Tibial artery (tissue), 4 donors: ENCODE measurements at regions not wholly inside any gene's neighbourhood (a gene's known extent, or its start where the extent isn't known, plus 50 kb on each side); places are given as distances from the start of the nearest gene placed in this dataset.

Source experiments
- DNase-seq, 2 donors: peaks; one replicate each; pipeline ENCODE4 v3.0.0-alpha.2; 2019
- H3K27ac ChIP-seq, 2 donors: fragments of 200-600 bp; sonication (generic) in 1 of 2; 1 replicate in 1 of 2; 2 replicates in 1 of 2; pipeline ENCODE4 v1.5.1; 2018 to 2019; ENCODE audit warnings: mild to moderate bottlenecking in 1 of 2
- H3K27me3 ChIP-seq, 2 donors: fragments of 200-600 bp; sonication (generic) in 1 of 2; one replicate each; pipeline versions ENCODE4 v1.5.1 to v1.6.0; 2016 to 2019
- H3K36me3 ChIP-seq, 3 donors: fragments of 200-600 bp; sonication (generic) in 2 of 3; one replicate each; pipeline ENCODE4 v1.5.1; 2016 to 2019; ENCODE audit warnings: mild to moderate bottlenecking in 2 of 3
- H3K4me1 ChIP-seq, 4 donors: fragments of 200-600 bp; sonication (generic) in 2 of 4; 1 replicate in 3 of 4; 2 replicates in 1 of 4; pipeline ENCODE4 v1.5.1; 2016 to 2019
- H3K4me3 ChIP-seq, 2 donors: fragments of 200-600 bp; sonication (generic) in 1 of 2; 1 replicate in 1 of 2; 2 replicates in 1 of 2; pipeline ENCODE4 v1.5.1; 2018 to 2019; ENCODE audit warnings: mild to moderate bottlenecking in 2 of 2
- H3K9me3 ChIP-seq, 3 donors: fragments of 200-600 bp; sonication (generic) in 1 of 3; one replicate each; pipeline ENCODE4 v1.5.1; 2016 to 2019
- CTCF ChIP-seq, 2 experiments: fragments of 200-600 bp in 1 of 2; fragments of 450-650 bp in 1 of 2; IDR thresholded peaks; one replicate each; pipeline ENCODE4 v1.5.1; 2017 to 2019; ENCODE audit warnings: antibody characterized with exemption in 2 of 2, mild to moderate bottlenecking in 1 of 2, moderate library complexity in 1 of 2
- intact Hi-C: fragments of 100-400 bp; cut with DNase I; formaldehyde crosslinking; loops from one replicate; pipeline ENCODE4 v1.15.0; 2023; ENCODE audit warnings: low total_unique reads

- H3K27me3 ChIP-seq, result no peaks in the 10 kb centered on the region
- DNase-seq, result no peak
- no peak overlapping the region for H3K27ac ChIP-seq
- no peak for TF ChIP-seq CTCF (IDR thresholded peaks at IDR 0.05)
- no peak overlapping the region for H3K4me3 ChIP-seq
- no peaks in the 10 kb centered on the region for H3K9me3 ChIP-seq
- no peaks in the 10 kb centered on the region for H3K4me1 ChIP-seq
- H3K36me3 ChIP-seq, result no peaks in the 10 kb centered on the region
- intact Hi-C loops, result no loop called here
Observed at GRCh38 chr4:65033899-65034298, 624.6 kb upstream of the TECRL start.

GRCh38 chr4:65028592-65028991 lies 619.3 kb upstream of the TECRL start:
- no peaks in the 10 kb centered on the region for H3K4me1 ChIP-seq
- no peak overlapping the region for H3K4me3 ChIP-seq
- H3K27ac ChIP-seq, result no peak overlapping the region
- intact Hi-C loops, result no loop called here
- DNase-seq, result no peak
- TF ChIP-seq CTCF (IDR thresholded peaks at IDR 0.05), result no peak
- no peaks in the 10 kb centered on the region for H3K36me3 ChIP-seq
- no peaks in the 10 kb centered on the region for H3K9me3 ChIP-seq
- no peaks in the 10 kb centered on the region for H3K27me3 ChIP-seq

- no peak overlapping the region for H3K27ac ChIP-seq
- no peak for DNase-seq
Observed at GRCh38 chr4:65023883-65024670, 614.8 kb upstream of the TECRL start.

GRCh38 chr4:65023081-65023480 lies 613.8 kb upstream of the TECRL start:
- Histone ChIP-seq H3K27me3 (no peaks in the 10 kb centered on the region), H3K4me3 (no peak overlapping the region), H3K4me1 (no peaks in the 10 kb centered on the region), H3K36me3 (no peaks in the 10 kb centered on the region), H3K9me3 (no peaks in the 10 kb centered on the region), H3K27ac (no peak overlapping the region)
- intact Hi-C loops, result no loop called here
- DNase-seq, result no peak
- TF ChIP-seq CTCF (IDR thresholded peaks at IDR 0.05), result no peak

More at GRCh38 chr4:65023883-65024670, 614.8 kb upstream of the TECRL start:
- H3K9me3 ChIP-seq, result no peaks in the 10 kb centered on the region
- TF ChIP-seq CTCF (IDR thresholded peaks at IDR 0.05), result no peak
- H3K27me3 ChIP-seq, result no peaks in the 10 kb centered on the region
- H3K4me3 ChIP-seq, result no peak overlapping the region
- H3K36me3 ChIP-seq, result no peaks in the 10 kb centered on the region
- no peaks in the 10 kb centered on the region for H3K4me1 ChIP-seq
- intact Hi-C loops, result no loop called here

- H3K4me3 ChIP-seq, result no peak overlapping the region
Observed at GRCh38 chr4:65021737-65022136, 612.5 kb upstream of the TECRL start.

More at GRCh38 chr4:65021737-65022136, 612.5 kb upstream of the TECRL start:
- TF ChIP-seq CTCF (IDR thresholded peaks at IDR 0.05), result no peak
- intact Hi-C loops, result no loop called here
- no peak overlapping the region for H3K27ac ChIP-seq
- H3K36me3 ChIP-seq, result no peaks in the 10 kb centered on the region
- H3K27me3 ChIP-seq, result no peaks in the 10 kb centered on the region
- no peaks in the 10 kb centered on the region for H3K4me1 ChIP-seq
- no peak for DNase-seq
- H3K9me3 ChIP-seq, result no peaks in the 10 kb centered on the region
